ENCODE measurements at regions not wholly inside any gene's neighbourhood (a gene's known extent, or its start where the extent isn't known, plus 50 kb on each side); places are given as distances from the start of the nearest gene placed in this dataset.

DNA sequence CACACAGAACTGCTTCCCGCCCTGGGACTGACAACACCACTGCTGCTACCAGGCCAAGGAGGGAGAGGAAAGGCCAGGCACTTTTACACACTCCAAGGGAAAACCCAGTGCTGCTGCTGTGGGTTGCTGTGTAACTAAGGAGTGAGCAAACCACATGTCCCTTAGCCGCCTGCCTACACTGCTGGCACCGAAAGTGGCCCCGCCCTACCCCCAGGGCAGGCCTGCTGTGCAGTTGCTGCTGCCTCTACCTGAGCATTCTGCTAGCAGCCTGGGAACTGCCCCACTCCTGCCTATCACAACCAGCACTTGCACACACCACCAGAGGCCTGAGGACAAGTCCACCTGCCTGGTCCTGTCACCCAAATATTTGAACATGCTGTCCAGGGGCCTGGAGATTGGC is 740.9 kb downstream of the DTWD2 start:
- H3K9me3 Mint-ChIP-seq: peaks cover 16% of the 10 kb centered on the region
- no peak for DNase-seq (ENCODE audit: low read depth, low spot score)
- no peak overlapping the region for H3K4me3 Mint-ChIP-seq
- TF ChIP-seq, protein P1, sequence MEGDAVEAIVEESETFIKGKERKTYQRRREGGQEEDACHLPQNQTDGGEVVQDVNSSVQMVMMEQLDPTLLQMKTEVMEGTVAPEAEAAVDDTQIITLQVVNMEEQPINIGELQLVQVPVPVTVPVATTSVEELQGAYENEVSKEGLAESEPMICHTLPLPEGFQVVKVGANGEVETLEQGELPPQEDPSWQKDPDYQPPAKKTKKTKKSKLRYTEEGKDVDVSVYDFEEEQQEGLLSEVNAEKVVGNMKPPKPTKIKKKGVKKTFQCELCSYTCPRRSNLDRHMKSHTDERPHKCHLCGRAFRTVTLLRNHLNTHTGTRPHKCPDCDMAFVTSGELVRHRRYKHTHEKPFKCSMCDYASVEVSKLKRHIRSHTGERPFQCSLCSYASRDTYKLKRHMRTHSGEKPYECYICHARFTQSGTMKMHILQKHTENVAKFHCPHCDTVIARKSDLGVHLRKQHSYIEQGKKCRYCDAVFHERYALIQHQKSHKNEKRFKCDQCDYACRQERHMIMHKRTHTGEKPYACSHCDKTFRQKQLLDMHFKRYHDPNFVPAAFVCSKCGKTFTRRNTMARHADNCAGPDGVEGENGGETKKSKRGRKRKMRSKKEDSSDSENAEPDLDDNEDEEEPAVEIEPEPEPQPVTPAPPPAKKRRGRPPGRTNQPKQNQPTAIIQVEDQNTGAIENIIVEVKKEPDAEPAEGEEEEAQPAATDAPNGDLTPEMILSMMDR (conservative IDR thresholded peaks at IDR 0.05): no peak
- no peaks in the 10 kb centered on the region for H3K4me1 Mint-ChIP-seq
- peaks cover 9% of the 10 kb centered on the region for H3K36me3 Mint-ChIP-seq (ENCODE audit: low read depth)
- no peak overlapping the region for H3K27ac Mint-ChIP-seq (ENCODE audit: unreplicated experiment)
- H3K27me3 Mint-ChIP-seq (ENCODE audit: low read depth): no peaks in the 10 kb centered on the region

DNA sequence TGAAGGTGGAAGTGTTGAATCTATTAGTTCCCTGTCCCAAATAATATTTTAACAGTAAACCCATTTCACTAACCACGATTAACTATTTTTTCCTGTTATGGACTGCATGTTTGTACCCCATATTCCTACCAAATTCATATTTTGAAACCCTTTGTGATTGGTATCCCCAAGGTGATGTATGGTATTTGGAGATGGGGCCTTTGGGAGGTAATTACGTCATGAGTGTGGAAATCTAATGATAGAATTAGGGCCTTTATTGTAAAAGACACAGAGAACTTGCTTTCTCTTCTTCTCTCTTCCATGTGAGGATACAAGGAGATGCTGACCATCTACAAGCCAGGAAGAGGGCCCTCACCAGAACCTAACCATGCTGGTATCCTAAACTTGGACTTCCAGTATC is 744.7 kb downstream of the DTWD2 start:
- TF ChIP-seq, protein P1 (conservative IDR thresholded peaks at IDR 0.05): no peak
- H3K36me3 Mint-ChIP-seq (ENCODE audit: low read depth): peaks cover 3% of the 10 kb centered on the region
- H3K27ac Mint-ChIP-seq (ENCODE audit: unreplicated experiment): no peak overlapping the region

DNA sequence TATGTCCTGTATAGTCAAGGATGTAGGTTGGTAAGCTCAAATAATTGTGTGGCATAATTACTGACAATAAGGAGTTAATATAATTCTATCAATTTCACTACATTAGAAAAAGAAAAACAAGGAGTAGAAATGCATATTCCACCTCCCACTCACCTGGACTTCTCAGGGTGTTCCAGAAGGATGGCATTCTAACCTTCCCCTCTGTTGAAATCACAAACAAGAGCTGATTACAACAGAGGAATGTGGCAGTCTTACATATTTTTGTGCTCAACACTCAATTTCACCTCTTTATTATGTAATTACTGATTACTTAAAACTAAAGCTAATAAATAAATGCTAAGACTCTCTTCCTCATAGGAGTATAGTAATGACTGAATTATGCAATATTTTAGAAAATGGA is 745.3 kb downstream of the DTWD2 start:
- no peak overlapping the region for H3K4me3 Mint-ChIP-seq
- TF ChIP-seq, protein P1 (conservative IDR thresholded peaks at IDR 0.05): no peak
- H3K9me3 Mint-ChIP-seq: no peaks in the 10 kb centered on the region
- no peak overlapping the region for H3K27ac Mint-ChIP-seq (ENCODE audit: unreplicated experiment)
- H3K27me3 Mint-ChIP-seq (ENCODE audit: low read depth): no peaks in the 10 kb centered on the region
- DNase-seq (ENCODE audit: low read depth, low spot score): no peak
- no peaks in the 10 kb centered on the region for H3K36me3 Mint-ChIP-seq (ENCODE audit: low read depth)
- no peaks in the 10 kb centered on the region for H3K4me1 Mint-ChIP-seq

More for the DNA sequence above, 744.7 kb downstream of the DTWD2 start:
- Mint-ChIP-seq H3K27me3 (ENCODE audit: low read depth) (no peaks in the 10 kb centered on the region), H3K4me3 (no peak overlapping the region), H3K9me3 (peaks cover 2% of the 10 kb centered on the region), H3K4me1 (no peaks in the 10 kb centered on the region)
- DNase-seq (ENCODE audit: low read depth, low spot score): no peak

DNA sequence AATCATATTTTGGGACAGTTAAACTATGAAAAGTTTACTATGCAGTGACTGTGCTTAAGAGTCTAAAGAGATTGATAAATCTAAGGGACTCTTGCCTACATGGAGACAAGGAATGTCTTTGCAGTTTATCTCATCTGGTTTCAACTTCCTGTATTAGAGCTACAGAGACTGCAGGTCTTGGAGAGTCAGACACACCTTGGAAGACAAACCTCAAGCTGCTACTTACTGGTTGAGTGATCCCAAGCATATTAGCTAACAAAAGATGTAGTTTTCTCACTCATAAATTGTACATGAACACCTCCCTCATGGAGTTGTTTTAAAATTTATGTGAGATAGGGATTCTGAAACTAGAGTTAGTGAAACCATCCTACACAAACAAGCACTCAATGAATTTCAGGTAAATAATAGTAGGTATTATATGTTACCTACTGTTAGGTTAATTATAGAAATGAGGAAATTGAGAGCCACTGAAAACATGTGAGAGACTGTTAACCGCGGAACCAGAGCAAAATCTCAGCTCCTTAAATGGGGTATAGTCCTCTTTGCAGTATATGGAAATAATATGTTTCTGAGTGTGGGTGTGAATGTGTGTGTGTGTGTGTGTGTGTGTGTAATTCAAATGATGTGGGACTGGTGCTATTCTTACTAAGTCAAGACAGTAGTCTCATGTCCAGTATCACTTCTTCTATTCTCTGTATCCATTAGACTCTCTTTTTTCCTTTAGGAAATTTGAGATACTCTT is 752.1 kb downstream of the DTWD2 start:
- DNase-seq (ENCODE audit: low read depth, low spot score): no peak
- H3K4me3 Mint-ChIP-seq: no peak overlapping the region
- no peaks in the 10 kb centered on the region for H3K9me3 Mint-ChIP-seq
- H3K4me1 Mint-ChIP-seq: peaks cover 9% of the 10 kb centered on the region
- no peaks in the 10 kb centered on the region for H3K27me3 Mint-ChIP-seq (ENCODE audit: low read depth)
- no peaks in the 10 kb centered on the region for H3K36me3 Mint-ChIP-seq (ENCODE audit: low read depth)
- TF ChIP-seq, protein P1 (conservative IDR thresholded peaks at IDR 0.05): no peak
- no peak overlapping the region for H3K27ac Mint-ChIP-seq (ENCODE audit: unreplicated experiment)

DNA sequence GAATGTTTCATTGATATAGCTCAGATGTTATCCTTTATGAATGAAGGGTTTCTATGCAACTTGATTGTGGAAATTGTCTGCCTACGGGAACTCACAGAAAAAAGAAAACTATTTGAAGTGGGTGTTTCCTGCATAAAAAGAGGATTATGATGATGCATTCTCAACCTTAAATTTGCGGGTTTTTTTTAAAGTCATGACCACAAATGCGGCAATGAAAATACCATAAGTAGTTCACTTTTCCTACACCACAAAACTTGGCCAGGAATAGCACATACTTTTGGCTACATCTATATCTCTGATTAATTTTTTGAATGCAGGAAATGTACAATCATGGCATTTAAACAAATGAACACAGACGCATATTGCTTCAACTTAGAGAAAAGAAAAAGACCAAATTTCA is 754.7 kb downstream of the DTWD2 start:
- Mint-ChIP-seq H3K4me3 (no peak overlapping the region), H3K27ac (ENCODE audit: unreplicated experiment) (no peak overlapping the region), H3K4me1 (peaks cover 9% of the 10 kb centered on the region), H3K36me3 (ENCODE audit: low read depth) (no peaks in the 10 kb centered on the region), H3K9me3 (peaks cover 2% of the 10 kb centered on the region), H3K27me3 (ENCODE audit: low read depth) (no peaks in the 10 kb centered on the region)
- TF ChIP-seq, protein P1 (conservative IDR thresholded peaks at IDR 0.05): no peak
- no peak for DNase-seq (ENCODE audit: low read depth, low spot score)

Measured in neural crest cell (in vitro differentiated cells).